Endodermal cell (in vitro differentiated cells): ENCODE measurements at regions not wholly inside any gene's neighbourhood (a gene's known extent, or its start where the extent isn't known, plus 50 kb on each side); places are given as distances from the start of the nearest gene placed in this dataset.

Experiments
- DNase-seq: peaks from one replicate; pipeline ENCODE4 v3.0.0-alpha.2; 2017
- H3K27ac ChIP-seq: 2 replicates; pipeline ENCODE4 v1.5.1; 2013; ENCODE audit warnings: mild to moderate bottlenecking, low read depth, low read length, moderate library complexity
- H3K27me3 ChIP-seq: 2 replicates; pipeline ENCODE4 v1.6.1; 2013; ENCODE audit warnings: mild to moderate bottlenecking, low read length, moderate library complexity; ENCODE audit not compliant: insufficient read depth, control insufficient read depth, poor library complexity, severe bottlenecking
- H3K36me3 ChIP-seq: 2 replicates; pipeline ENCODE4 v1.7.0; 2013; ENCODE audit warnings: mild to moderate bottlenecking, low read length, moderate library complexity; ENCODE audit not compliant: control insufficient read depth, insufficient read depth
- H3K4me1 ChIP-seq: one replicate; pipeline ENCODE4 v1.7.0; 2013; ENCODE audit warnings: low read length; ENCODE audit not compliant: control insufficient read depth, insufficient read depth
- H3K4me3 ChIP-seq: 2 replicates; pipeline ENCODE4 v1.5.1; 2013; ENCODE audit warnings: mild to moderate bottlenecking, low read length, moderate library complexity
- H3K9ac ChIP-seq: 2 replicates; pipeline ENCODE4 v1.6.1; 2013; ENCODE audit warnings: mild to moderate bottlenecking, low read length, moderate library complexity; ENCODE audit not compliant: poor library complexity, severe bottlenecking; ENCODE audit errors: extremely low read depth
- H3K9me3 ChIP-seq: 2 replicates; pipeline ENCODE4 v1.6.1; 2013; ENCODE audit warnings: mild to moderate bottlenecking, low read length, moderate library complexity; ENCODE audit not compliant: control insufficient read depth
- H3K27ac Mint-ChIP-seq: 2 replicates; pipeline ENCODE4 v1.8.0; 2020; ENCODE audit warnings: mixed read lengths
- H3K27me3 Mint-ChIP-seq: 2 replicates; pipeline ENCODE4 v1.8.0; 2021; ENCODE audit warnings: mild to moderate bottlenecking, mixed read lengths; ENCODE audit not compliant: insufficient read depth
- H3K36me3 Mint-ChIP-seq: 2 replicates; pipeline ENCODE4 v1.8.0; 2020; ENCODE audit warnings: low read depth, mixed read lengths
- H3K4me1 Mint-ChIP-seq: 2 replicates; pipeline ENCODE4 v1.8.0; 2020; ENCODE audit warnings: mixed read lengths
- H3K4me3 Mint-ChIP-seq: 2 replicates; pipeline ENCODE4 v1.8.0; 2020; ENCODE audit warnings: mild to moderate bottlenecking, moderate library complexity, mixed read lengths
- H3K9me3 Mint-ChIP-seq: 2 replicates; pipeline ENCODE4 v1.8.0; 2020; ENCODE audit warnings: mild to moderate bottlenecking, mixed read lengths
- WGBS, 2 experiments: methylation state at CpG; one replicate each; pipeline versions ENCODE4 v1.1.5 to v1.1.7; 2013; ENCODE audit warnings: missing lambda C conversion rate in 2 of 2, mixed read lengths in 1 of 2; ENCODE audit not compliant: insufficient coverage in 1 of 2, insufficient read length in 1 of 2; 5-methylcytosine and 5-hydroxymethylcytosine counted together
- TF ChIP-seq, protein P1 (sequence below): fragments of 200-600 bp; sonication (generic); conservative IDR thresholded peaks from 2 replicates; pipeline ENCODE4 v1.5.0; 2021; ENCODE audit warnings: antibody characterized with exemption, mild to moderate bottlenecking

DNA sequence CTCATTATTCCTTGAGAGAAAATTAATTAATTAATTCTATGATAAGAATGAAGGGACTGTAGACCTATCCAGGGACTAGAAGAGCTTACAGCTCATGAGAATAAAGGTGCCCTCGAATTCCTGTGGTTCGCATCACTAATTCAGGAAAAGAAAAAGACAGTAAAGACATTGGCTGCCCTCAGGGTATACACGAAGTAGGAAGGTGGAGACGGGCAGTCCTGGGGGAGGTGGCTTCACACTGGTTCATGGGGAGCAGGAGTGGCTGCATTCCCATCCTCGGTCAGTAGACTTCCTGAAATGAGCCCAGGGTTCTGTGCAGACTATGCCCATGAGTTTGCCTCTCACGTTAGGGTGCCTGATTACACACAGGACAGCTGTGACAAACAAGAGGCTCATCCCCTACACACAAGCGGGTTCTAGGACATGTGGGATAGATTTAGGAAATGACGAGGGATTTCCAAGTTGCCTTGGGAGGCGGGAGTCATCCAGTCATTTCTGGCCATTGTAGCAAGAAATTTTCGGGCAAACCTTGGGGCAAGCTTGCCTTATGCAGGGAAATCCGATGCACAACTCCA is 282.2 kb downstream of the CYP26B1 start:
- no peak overlapping the region for H3K4me3 Mint-ChIP-seq

GRCh38 chr2:71864085-71864484 is 283.6 kb downstream of the CYP26B1 start:
- Mint-ChIP-seq H3K27ac (no peak overlapping the region), H3K36me3 (no peaks in the 10 kb centered on the region), H3K4me3 (no peak overlapping the region), H3K9me3 (no peaks in the 10 kb centered on the region), H3K27me3 (peaks cover 13% of the 10 kb centered on the region), H3K4me1 (no peaks in the 10 kb centered on the region)
- H3K4me3 ChIP-seq, result no peak overlapping the region
- H3K36me3 ChIP-seq, result no peaks in the 10 kb centered on the region
- H3K9ac ChIP-seq, result no peak overlapping the region
- 89% methylated on average over 5 of the region's 5 CpGs; no CpG with 5 or more reads in 1 of the 2 experiments for WGBS, 2 experiments
- H3K4me1 ChIP-seq, result no peaks in the 10 kb centered on the region
- TF ChIP-seq, protein P1, sequence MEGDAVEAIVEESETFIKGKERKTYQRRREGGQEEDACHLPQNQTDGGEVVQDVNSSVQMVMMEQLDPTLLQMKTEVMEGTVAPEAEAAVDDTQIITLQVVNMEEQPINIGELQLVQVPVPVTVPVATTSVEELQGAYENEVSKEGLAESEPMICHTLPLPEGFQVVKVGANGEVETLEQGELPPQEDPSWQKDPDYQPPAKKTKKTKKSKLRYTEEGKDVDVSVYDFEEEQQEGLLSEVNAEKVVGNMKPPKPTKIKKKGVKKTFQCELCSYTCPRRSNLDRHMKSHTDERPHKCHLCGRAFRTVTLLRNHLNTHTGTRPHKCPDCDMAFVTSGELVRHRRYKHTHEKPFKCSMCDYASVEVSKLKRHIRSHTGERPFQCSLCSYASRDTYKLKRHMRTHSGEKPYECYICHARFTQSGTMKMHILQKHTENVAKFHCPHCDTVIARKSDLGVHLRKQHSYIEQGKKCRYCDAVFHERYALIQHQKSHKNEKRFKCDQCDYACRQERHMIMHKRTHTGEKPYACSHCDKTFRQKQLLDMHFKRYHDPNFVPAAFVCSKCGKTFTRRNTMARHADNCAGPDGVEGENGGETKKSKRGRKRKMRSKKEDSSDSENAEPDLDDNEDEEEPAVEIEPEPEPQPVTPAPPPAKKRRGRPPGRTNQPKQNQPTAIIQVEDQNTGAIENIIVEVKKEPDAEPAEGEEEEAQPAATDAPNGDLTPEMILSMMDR, result no peak
- no peak for DNase-seq
- H3K9me3 ChIP-seq, result no peaks in the 10 kb centered on the region
- peaks cover 11% of the 10 kb centered on the region for H3K27me3 ChIP-seq
- H3K27ac ChIP-seq, result no peak overlapping the region

More for the DNA sequence above, 282.2 kb downstream of the CYP26B1 start:
- Histone ChIP-seq H3K4me1 (no peaks in the 10 kb centered on the region), H3K27ac (no peak overlapping the region), H3K9ac (no peak overlapping the region), H3K9me3 (no peaks in the 10 kb centered on the region), H3K4me3 (no peak overlapping the region), H3K27me3 (peaks cover 16% of the 10 kb centered on the region), H3K36me3 (no peaks in the 10 kb centered on the region)
- Mint-ChIP-seq H3K9me3 (no peaks in the 10 kb centered on the region), H3K36me3 (no peaks in the 10 kb centered on the region), H3K4me1 (no peaks in the 10 kb centered on the region), H3K27me3 (peaks cover 19% of the 10 kb centered on the region), H3K27ac (no peak overlapping the region)
- no peak for DNase-seq
- TF ChIP-seq, protein P1, result no peak
- WGBS, 2 experiments, result 74 to 75% methylated on average over 10 to 11 of the region's 11 CpGs

DNA sequence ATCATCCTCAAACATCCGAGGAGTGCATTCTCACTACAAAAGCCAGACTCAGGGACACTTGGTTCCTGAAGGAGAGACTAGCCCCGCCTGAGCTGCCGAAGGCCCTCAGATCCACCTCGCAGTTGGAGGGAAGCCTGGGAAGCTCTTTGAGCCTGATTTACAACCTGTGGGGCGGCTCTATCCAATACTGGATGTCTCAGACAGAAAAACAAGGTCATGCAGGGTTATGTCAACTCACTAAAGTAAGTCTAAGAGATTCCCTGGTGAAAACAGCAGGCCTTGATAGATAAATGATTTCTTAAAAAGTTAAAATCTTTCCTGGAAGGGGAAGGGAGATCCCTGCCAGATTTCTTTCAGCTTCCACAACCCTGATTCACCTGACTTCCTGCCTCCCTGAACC is 284.3 kb downstream of the CYP26B1 start:
- Mint-ChIP-seq H3K27ac (no peak overlapping the region), H3K4me1 (no peaks in the 10 kb centered on the region), H3K36me3 (no peaks in the 10 kb centered on the region), H3K27me3 (peaks cover 10% of the 10 kb centered on the region), H3K9me3 (no peaks in the 10 kb centered on the region), H3K4me3 (no peak overlapping the region)
- no peak overlapping the region for H3K27ac ChIP-seq
- no peak overlapping the region for H3K9ac ChIP-seq
- TF ChIP-seq, protein P1, result no peak
- no peak overlapping the region for H3K4me3 ChIP-seq
- no peak for DNase-seq
- peaks cover 7% of the 10 kb centered on the region for H3K27me3 ChIP-seq
- H3K9me3 ChIP-seq, result no peaks in the 10 kb centered on the region
- no peaks in the 10 kb centered on the region for H3K4me1 ChIP-seq
- no peaks in the 10 kb centered on the region for H3K36me3 ChIP-seq
- 89 to 95% methylated on average over 5 of the region's 5 CpGs for WGBS, 2 experiments
